Ovary (tissue), 7 donors: ENCODE measurements at regions not wholly inside any gene's neighbourhood (a gene's known extent, or its start where the extent isn't known, plus 50 kb on each side); places are given as distances from the start of the nearest gene placed in this dataset.

Experiments
- DNase-seq, 5 donors: peaks; one replicate each; pipeline ENCODE4 v3.0.0-alpha.2; 2019 to 2020
- H3K27ac ChIP-seq, 2 donors: fragments of 200-600 bp; one replicate each; pipeline versions ENCODE4 v1.5.1 to v1.8.0; 2019 to 2022
- H3K27me3 ChIP-seq: fragments of 200-600 bp; one replicate; pipeline ENCODE4 v1.8.0; 2022
- H3K36me3 ChIP-seq: fragments of 200-600 bp; sonication (generic); one replicate; pipeline ENCODE4 v1.5.1; 2019
- H3K4me1 ChIP-seq: one replicate; pipeline ENCODE4 v1.8.1; 2013; ENCODE audit warnings: mild to moderate bottlenecking, moderate library complexity; ENCODE audit not compliant: insufficient read depth
- H3K4me3 ChIP-seq: fragments of 200-600 bp; sonication (generic); one replicate; pipeline ENCODE4 v1.5.1; 2017
- H3K9me3 ChIP-seq, 2 donors: fragments of 200-600 bp in 1 of 2; sonication (generic) in 1 of 2; one replicate each; pipeline versions ENCODE4 v1.5.1 to v1.8.1; 2013 to 2019; ENCODE audit warnings: mild to moderate bottlenecking in 1 of 2, moderate library complexity in 1 of 2
- EP300 ChIP-seq: sonication (generic); formaldehyde crosslinking; IDR thresholded peaks from one replicate; pipeline ENCODE4 v1.6.1; 2017; ENCODE audit warnings: antibody characterized with exemption
- POLR2A ChIP-seq: fragments of 450-650 bp; IDR thresholded peaks from one replicate; pipeline ENCODE4 v1.6.1; 2017; ENCODE audit warnings: antibody characterized with exemption, mild to moderate bottlenecking, moderate library complexity
- WGBS, 3 donors: extraction: QIAGEN DNeasy Blood & Tissue Kit in 1 of 3; methylation state at CpG; one replicate each; pipeline versions ENCODE4 v1.1.5 to v1.1.7; 2013 to 2017; 5-methylcytosine and 5-hydroxymethylcytosine counted together
- intact Hi-C, 4 donors: fragments of 100-400 bp; cut with DNase I; formaldehyde crosslinking; loops; one replicate each; pipeline versions ENCODE4 v1.11.0 to v1.15.1; 2022 to 2023
- TF ChIP-seq, protein P1 (sequence below), 3 donors: fragments of 450-650 bp in 2 of 3; fragments of 200-600 bp in 1 of 3; IDR thresholded peaks; one replicate each; pipeline versions ENCODE4 v1.5.1 to v1.8.0; 2016 to 2022; ENCODE audit warnings: antibody characterized with exemption in 3 of 3, mild to moderate bottlenecking in 1 of 3
- donor health status: DM: no; HTN: no; CAD: no; lungs with moderate emphysema.
- donor health status: DM: no; HTN: no; CAD: no.
- donor health status: Bipolar disorder and iron deficiency.
- donor health status: DM: no; HTN: no; CAD: no.
- donor health status: DM: yes; HTN: yes; CAD: no.

DNA sequence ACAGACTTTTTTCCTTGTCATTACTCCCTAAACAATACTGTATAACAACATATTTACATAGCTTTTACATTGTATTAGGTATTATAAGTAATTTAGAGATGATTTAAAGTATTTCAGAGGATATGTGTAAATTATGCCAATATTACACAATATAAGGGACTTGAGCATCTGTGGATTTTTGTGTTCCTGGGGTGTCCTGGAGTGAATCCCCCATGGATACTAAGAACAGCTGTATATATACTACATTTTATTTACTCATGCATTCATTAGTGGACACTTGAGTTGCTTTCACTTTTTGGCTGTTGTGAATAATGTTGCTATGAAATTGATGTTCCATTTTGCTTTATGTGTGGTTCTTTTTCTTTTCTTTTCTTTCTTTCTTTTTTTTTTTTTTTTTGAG is 348.8 kb downstream of the SH3GL2 start:
- TF ChIP-seq POLR2A (no peak), EP300 (no peak)
- TF ChIP-seq, protein P1, sequence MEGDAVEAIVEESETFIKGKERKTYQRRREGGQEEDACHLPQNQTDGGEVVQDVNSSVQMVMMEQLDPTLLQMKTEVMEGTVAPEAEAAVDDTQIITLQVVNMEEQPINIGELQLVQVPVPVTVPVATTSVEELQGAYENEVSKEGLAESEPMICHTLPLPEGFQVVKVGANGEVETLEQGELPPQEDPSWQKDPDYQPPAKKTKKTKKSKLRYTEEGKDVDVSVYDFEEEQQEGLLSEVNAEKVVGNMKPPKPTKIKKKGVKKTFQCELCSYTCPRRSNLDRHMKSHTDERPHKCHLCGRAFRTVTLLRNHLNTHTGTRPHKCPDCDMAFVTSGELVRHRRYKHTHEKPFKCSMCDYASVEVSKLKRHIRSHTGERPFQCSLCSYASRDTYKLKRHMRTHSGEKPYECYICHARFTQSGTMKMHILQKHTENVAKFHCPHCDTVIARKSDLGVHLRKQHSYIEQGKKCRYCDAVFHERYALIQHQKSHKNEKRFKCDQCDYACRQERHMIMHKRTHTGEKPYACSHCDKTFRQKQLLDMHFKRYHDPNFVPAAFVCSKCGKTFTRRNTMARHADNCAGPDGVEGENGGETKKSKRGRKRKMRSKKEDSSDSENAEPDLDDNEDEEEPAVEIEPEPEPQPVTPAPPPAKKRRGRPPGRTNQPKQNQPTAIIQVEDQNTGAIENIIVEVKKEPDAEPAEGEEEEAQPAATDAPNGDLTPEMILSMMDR (IDR thresholded peaks at IDR 0.05): no peak
- Histone ChIP-seq H3K4me3 (no peak overlapping the region), H3K9me3 (no peaks in the 10 kb centered on the region), H3K36me3 (no peaks in the 10 kb centered on the region), H3K27ac (no peak overlapping the region), H3K4me1 (no peaks in the 10 kb centered on the region), H3K27me3 (no peaks in the 10 kb centered on the region)
- no peak for DNase-seq
- intact Hi-C loops: no loop called here

DNA sequence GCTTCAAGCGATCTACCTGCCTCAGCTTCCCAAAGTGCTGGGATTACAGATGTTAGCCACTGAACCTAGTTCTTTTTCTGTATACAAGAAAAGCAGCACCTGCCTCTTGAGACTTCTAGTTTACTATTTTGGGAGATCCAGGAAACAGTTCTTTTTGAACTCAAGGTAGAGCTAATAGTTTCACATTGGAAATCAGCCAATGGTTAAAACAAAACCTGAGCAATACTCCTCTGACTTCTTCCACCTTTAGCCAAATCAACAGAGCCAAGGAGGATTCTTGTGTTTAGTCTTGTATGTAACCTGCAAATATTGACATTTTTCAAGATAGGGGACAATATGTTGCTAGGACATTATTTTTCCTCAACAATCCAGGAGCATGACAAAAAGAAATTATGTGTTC is 349.4 kb downstream of the SH3GL2 start:
- no peak for DNase-seq
- TF ChIP-seq, protein P1 (IDR thresholded peaks at IDR 0.05): no peak
- TF ChIP-seq EP300 (no peak), POLR2A (no peak)
- intact Hi-C loops: no loop called here

DNA sequence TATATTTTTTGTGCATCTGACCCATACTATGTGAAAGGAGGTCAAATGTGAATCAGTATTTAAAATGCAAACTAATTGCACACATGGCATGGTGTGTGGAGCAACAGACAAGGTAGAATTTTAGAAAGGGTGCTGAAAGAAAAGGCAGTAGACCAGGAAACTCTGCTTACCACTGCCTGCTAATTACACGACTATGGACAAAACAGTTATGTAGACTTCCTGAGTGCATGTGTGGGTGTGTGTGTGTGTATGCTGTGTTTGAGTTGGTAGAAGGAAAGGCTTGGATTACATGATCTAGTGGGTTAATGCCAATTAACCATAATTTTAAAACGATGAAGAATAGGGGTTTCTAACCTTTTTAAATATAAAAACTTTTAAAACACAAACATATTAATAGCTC is 349.9 kb downstream of the SH3GL2 start:
- H3K36me3 ChIP-seq: no peaks in the 10 kb centered on the region
- DNase-seq: no peak
- H3K27ac ChIP-seq: no peak overlapping the region
- H3K4me1 ChIP-seq: no peaks in the 10 kb centered on the region
- intact Hi-C loops: no loop called here
- H3K27me3 ChIP-seq: no peaks in the 10 kb centered on the region
- no peak overlapping the region for H3K4me3 ChIP-seq
- 38 to 54% (median 45%) methylated on average over 2 of the region's 2 CpGs for WGBS, 3 donors
- H3K9me3 ChIP-seq: no peaks in the 10 kb centered on the region
- TF ChIP-seq, protein P1 (IDR thresholded peaks at IDR 0.05): no peak
- no peak for TF ChIP-seq EP300
- no peak for TF ChIP-seq POLR2A

More for the DNA sequence above, 349.4 kb downstream of the SH3GL2 start:
- H3K36me3 ChIP-seq: no peaks in the 10 kb centered on the region
- no peaks in the 10 kb centered on the region for H3K27me3 ChIP-seq
- H3K9me3 ChIP-seq: no peaks in the 10 kb centered on the region
- no peaks in the 10 kb centered on the region for H3K4me1 ChIP-seq
- no peak overlapping the region for H3K27ac ChIP-seq
- WGBS, 3 donors: 90 to 100% (median 100%) methylated on average over 1 of the region's 1 CpG
- no peak overlapping the region for H3K4me3 ChIP-seq

DNA sequence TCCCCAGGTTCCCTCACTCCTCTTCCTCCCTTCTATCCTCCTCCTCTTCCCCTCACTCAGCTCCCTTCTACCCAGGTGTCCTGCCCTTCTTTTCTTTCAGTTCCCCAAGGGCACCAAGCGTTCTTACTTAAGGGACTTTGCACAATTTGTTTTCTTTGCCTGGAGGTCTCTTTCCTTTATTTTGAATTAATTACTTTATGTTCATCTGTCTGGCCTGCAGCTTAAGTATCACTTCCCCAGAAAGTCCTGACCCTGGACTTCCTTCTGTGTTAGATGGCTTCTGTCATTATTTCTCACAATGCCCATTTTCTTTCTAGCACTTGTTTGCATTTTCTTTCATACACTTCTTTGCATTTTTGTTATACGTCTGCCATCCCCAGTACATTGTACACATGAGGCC is 350.6 kb downstream of the SH3GL2 start:
- WGBS, 3 donors: 93 to 96% (median 95%) methylated on average over 2 of the region's 2 CpGs
- TF ChIP-seq, protein P1 (IDR thresholded peaks at IDR 0.05): no peak
- TF ChIP-seq POLR2A (no peak), EP300 (no peak)
- Histone ChIP-seq H3K4me1 (no peaks in the 10 kb centered on the region), H3K27me3 (no peaks in the 10 kb centered on the region), H3K9me3 (no peaks in the 10 kb centered on the region), H3K36me3 (no peaks in the 10 kb centered on the region), H3K4me3 (no peak overlapping the region), H3K27ac (no peak overlapping the region)
- intact Hi-C loops: no loop called here
- DNase-seq: no peak

DNA sequence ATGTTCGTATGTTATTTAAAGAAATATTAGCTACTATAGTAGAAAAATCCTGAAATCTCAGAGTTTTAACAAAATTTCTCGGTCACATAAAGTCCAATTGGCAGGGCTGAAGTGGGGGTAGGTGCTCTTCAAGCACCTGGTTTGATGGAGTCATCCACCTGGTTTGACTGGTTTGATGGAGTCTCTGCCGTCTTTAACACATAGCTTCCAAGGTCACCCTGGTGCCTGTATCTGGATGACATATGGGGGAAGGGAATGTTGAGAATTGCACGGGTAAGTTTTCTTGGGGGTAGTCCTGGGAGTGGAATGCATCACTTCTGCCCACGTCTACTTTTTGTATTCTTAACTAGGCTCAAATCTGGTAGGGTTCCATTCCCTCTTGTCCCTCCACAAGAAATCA is 351.2 kb downstream of the SH3GL2 start:
- WGBS, 3 donors: 69 to 81% (median 70%) methylated on average over 5 of the region's 5 CpGs

More for the DNA sequence above, 351.2 kb downstream of the SH3GL2 start:
- Histone ChIP-seq H3K4me3 (no peak overlapping the region), H3K36me3 (no peaks in the 10 kb centered on the region), H3K9me3 (no peaks in the 10 kb centered on the region), H3K27ac (no peak overlapping the region), H3K4me1 (no peaks in the 10 kb centered on the region), H3K27me3 (no peaks in the 10 kb centered on the region)
- TF ChIP-seq, protein P1 (IDR thresholded peaks at IDR 0.05): no peak
- TF ChIP-seq POLR2A: no peak
- TF ChIP-seq EP300: no peak
- intact Hi-C loops: no loop called here
- DNase-seq: no peak
